OCI-M2 (cell line): ENCODE measurements at regions not wholly inside any gene's neighbourhood (a gene's known extent, or its start where the extent isn't known, plus 50 kb on each side); places are given as distances from the start of the nearest gene placed in this dataset.

Experiments used
- DNase-seq: peaks from one replicate; lab custom pipeline; 2025; ENCODE audit not compliant: unreplicated experiment; lab: John Stamatoyannopoulos, UW

DNA sequence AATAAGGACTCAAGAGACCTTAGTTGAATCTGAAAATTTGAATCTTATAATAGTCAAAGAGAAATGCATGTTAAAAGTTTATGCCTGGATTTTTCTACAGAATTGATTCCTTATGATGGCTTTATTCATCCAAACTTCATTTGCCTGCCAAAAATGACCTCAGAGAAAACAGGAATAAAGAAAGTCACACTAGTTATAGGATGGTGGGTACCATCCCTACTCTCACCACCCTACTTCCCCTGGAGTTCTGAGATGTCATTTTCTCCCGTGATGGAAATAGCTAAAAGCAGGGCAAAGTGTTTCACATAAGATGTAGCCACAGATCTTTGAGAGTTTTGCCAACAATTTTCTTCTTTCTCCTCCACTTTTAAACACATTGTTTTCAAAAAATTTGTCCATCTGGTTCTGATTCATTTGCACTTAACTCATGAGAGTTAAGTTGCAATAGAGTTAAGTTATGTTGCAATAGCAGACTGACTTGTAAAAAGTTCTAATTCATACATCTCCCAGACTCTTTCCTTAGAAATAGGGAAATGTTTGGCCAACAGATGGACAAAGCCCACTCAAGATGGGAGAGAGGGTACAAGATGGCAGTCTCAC lies 384.6 kb downstream of the PLPP3 start:
- no peak for DNase-seq

DNA sequence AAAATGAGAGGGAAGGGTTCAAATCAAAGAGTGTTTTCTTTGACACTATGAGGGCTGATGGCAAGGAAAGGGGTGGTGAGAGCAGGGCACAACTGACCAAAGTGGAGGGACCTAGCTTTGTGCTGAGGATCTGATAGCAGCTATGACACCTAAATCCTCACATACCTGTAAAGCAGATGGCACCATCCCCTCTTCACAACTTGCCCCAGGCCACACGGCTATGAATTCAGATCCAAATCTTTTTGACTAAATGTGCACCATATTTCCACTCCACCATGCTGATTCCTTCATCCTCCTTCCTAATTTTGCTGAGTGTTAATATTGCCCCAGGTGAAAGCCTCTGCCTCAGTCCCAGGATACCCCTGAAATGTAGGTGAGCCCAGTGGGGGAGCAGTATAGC lies 385.7 kb downstream of the PLPP3 start:
- DNase-seq, result no peak

DNA sequence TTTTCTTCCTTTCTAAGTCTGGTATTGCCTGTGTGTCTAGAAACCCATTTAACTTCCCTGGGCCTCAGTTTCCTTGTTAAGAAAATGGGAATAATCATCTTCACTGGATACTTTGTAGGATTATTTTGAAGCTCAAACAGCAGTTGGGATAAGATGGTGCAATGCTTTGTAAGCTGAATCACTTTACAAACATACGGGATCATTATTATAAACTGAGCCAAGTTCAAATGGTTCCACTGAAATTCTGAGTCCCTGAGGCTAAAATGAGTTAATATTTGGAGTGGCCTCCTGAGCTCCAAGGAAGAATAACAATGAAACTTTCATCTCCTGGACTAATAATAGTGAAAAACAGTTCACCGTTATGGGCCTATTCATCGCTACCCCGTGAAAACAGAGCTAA lies 388.0 kb downstream of the PLPP3 start:
- no peak for DNase-seq

DNA sequence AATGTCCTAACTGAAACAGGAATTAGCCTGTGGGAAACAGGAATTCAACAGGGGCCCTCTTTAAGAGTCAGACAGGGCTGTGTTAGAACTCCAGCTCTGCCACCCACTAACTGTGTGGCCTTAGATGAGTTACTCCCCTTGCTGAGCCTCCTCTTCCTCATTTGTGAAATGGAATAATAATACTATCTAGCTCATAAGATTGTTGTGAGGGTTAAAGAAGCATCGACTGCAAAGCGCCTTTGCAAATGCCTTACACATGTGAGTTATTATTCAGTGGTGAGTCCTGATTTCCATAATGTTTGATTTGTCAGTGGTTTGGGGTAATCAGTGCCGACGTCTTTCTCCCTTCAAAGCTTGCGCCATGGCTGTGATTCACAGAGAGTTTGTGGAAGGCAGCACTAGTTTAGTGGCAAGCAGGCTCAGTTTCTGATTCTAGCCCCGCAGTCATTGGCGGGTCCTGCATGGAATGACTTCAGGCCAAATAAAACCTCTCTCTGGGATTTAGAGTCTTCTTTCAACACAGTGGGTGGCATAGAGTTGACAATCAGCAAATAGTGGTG lies 388.5 kb downstream of the PLPP3 start:
- no peak for DNase-seq

DNA sequence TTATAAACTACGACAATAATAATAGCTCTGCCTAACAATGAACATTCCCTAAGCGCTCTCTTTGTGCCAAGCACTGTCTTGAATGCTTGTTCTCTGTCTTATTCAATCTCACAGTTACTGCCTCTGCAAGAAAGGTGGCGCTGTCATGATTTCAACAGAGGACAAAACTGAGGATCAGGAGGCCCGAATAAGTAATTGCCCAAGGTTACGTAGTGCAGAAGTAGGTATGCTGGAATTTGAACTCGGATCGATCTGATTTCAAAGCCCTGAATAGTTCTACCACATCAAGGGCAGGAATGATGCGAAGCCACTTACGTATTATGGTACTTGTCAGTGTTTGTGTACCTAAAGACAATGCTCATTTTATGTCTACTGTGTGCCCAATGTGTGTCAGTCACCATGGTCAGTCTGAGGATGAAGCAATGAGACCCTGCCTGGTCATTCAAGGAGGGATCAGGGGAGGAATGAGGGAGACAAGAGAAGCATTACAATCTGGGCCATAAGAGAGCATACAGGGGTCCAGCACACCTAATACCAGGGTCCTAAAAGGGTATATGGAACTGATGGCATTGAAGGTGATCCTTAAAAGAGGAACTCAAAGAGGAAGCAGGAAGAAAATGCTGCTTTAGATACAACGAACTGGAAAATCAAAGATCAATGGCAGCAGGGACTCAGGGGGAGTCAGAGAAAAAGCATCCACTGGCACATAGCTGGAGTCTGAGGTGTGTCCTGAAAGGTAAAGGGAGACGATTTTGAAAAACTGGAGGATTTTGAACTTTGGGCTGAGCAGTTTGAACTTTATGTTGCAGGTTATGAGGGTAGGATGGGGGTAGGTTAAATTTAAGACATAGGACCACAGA lies 389.2 kb downstream of the PLPP3 start:
- DNase-seq, result no peak

DNA sequence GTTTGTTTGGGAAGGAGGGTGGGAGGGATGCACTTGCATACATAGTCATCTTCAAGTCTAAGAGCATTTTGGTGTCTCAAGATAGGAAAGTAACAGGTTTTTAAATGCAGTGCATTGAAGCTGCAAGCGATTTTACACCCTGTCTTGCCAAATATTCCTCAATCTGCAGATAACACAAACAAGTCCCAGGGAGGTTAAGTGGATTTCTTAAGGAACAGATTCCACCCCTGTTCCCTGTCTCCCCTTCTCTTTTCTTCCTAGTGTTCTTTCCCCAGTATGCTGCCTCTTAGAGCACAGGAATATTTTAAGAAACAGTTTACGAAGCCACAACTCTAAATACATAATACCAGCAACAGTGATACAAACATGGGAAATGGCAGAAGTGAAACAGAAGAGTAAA lies 389.9 kb downstream of the PLPP3 start:
- no peak for DNase-seq

DNA sequence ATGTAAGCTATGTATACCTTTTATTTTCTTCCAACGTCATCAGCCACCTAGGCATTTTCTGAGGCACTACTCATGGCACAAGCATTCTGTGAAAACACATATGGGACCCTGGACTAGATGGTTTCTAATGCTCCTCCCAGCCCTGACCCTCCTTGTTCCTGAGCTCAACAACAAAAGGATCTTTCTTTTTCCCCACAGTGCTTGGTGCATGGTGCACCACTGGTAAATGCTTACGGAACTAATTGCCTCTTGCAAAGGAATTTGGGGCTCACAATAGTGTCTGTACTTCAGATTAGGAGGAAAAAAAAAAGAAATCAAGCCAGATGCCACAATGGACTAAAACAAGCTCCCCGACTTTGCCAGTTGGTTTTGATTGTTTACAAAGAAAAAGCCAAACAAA lies 390.5 kb downstream of the PLPP3 start:
- DNase-seq, result no peak

DNA sequence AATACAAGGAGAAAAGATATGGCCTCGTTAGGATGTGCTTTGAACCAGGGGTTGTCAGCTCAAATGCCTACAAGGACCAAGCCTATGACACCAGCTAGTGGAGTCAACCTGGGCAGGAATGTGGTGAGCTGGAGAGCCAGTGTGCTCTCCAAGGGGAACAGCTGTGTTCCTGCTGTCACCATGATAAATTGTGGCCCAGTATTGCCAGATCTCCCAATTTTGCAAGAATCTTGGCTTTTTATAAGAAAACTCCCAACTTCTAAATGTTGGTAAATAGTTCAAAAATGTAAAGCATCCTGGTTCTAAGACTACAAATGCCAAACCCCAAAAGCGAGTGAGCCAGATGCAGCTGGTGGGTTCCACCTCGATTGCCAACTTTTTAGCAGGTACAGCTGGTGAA lies 391.1 kb downstream of the PLPP3 start:
- no peak for DNase-seq

DNA sequence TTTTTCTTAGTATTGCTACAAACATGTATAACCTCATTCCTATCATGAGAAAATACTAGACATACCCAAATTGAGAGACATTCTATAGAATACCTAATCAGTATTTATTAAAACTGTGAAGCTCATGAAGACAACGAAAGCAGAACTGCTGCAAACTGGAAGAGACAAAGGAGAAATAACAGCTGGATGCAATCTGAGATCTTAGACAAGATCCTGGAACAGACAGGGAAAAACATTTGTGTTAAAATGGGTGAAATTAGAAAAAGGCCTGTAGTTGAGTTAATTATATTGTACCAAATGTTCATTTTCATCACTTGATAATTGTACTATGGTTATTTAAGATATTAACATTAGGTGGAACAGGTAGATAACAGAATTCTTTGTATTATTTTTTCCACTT lies 392.0 kb downstream of the PLPP3 start:
- DNase-seq, result no peak

DNA sequence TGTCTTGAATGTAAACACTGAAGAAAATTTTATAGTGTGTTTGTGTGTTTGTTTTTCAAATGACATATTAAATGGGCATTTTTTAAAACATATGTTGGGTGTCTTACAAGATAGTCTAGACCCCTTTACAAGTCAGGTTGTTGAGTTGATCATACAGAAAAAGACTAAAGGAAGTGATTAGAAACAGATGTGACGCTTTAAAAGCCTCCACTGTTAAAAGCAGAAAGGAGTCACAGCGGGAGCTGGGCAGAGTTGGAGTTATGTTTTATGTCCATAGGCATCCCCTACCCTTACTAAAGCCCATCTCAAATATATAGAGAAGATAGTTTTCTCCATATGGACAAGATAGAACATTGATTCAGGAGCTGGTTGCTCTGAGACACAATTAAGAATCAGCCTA lies 393.9 kb downstream of the PLPP3 start:
- DNase-seq, result no peak

DNA sequence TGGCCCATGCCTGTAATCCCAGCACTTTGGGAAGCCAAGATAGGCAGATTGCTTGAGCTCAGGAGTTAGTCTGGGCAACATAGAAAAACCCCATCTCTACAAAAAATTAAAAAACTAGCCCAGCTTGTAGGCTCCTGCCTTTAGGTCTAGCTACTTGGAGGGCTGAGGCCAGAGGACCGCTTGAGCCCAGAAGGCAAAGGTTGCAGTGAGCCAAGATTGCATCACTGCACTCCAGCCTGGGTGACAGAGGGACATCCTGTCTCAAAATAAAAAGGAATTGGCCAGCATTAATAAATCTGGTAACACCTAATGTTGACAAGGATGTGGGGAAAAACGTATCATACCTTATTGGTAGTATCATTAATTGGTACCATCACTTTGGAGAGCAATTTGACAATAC lies 396.2 kb downstream of the PLPP3 start:
- no peak for DNase-seq

DNA sequence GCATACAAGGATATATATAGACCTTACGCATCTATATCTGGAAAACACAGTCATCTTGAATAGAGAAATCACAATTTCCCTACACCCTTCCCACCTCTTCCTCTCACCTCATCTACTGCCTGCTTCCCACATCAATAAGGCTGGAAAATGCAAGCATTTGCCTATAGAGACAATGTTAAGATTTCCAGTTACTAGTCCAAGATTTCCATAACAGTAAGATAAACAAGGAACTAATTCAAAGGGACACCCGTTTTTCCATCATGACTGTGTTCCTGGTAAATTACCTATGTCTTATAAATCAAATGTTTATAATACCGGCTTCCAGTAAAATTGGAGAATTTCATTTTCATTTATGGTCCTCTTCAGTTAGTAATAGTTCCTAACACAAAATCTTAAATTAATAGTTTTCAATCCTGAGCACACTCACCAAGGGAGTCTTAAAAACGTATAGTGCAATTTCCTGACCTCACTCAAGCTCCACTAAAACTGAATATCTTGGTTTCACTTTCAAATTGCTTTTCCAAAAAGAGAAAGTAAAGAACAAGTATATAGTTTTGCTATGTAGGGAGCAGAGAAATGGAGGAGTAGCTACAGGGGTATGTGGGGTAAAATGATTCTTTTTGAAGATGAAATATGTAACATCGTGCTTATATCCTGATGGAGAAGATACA lies 398.7 kb downstream of the PLPP3 start:
- no peak for DNase-seq

DNA sequence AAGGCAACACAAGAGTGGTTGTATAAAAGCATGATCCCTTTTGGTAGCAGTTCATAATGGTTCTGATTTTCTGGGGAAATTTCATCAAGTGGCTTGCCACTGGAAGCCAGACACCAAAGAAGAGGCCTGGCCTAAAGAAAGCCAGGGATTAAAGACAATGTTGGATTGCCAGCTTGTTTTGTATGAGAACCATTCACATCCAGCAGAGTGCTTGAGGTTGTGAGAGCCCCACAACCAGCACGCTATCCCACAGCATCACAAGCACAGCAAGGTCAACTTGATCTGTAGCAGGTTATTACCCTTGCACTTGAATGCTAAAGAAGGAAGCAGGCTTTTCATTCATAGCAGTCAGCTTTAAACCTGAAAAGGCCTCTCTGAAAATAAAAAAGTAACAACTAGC lies 399.8 kb downstream of the PLPP3 start:
- no peak for DNase-seq

DNA sequence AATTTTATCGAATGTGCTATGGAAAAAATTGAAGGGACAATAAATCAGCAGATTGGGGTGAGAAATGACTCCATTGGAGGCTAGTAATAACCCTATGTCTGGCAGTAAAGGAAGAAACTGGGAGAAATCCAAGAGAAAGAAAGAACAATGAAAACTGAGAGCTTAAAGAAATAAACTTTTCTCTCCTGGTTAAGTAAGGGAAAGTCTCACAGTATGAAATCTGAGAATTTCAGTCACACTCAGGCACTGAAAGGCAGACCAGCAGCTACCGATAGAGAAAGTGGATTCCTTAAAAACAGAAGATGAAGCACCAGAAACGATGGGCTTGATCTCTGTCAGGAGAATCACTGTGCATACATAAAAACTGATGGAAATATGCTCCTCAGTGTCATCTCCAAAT lies 404.2 kb downstream of the PLPP3 start:
- DNase-seq, result no peak

DNA sequence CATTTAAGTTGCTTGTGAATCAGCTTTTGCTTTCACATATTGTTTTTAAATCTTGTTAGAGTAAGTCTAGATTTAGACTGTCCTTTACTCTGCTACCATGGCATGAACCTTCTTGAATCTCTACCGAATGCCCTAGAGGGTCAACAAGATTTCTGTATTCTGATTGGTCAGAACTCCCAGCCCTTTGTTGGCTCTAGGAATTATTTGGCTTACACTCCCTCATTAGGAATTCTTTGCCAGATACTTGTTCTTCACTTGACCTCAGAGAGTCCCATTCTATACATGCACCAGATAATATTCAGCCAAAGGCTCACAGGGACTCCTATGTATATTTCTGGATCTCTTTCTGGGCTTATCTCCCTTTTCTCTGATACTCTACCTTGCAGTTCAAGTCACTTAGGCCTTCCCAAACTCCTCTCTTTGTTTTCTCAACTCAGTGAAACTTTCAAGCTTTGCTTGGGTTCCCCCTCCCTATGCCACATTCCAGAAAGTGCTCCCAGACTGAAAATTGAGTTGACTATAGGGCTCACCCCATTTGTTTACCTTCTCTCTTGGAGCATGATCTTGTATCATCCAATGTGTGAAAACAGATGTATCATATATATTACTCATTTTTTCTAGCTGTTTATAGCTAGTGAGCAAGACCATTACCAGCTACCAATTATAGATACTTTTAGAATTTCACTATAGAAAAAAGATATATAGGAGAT lies 405.0 kb downstream of the PLPP3 start:
- no peak for DNase-seq

DNA sequence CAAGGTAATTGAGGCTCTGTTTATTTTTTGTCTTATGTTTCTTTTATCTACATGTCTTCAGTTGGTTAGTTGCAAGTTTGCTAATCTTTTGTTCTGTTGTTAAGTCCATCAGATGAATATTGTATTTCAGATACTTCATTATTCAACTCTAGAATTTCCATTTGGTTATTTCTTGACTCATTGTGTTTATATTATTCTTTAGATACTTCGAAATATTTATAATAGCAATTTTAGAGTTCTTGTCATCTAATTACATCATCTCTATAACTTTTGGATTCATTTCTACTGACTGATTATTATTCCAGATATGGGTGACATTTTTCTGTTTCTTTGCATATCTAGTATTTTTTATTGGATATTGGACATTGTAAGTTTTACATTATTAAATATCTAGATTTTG lies 405.6 kb downstream of the PLPP3 start:
- no peak for DNase-seq

DNA sequence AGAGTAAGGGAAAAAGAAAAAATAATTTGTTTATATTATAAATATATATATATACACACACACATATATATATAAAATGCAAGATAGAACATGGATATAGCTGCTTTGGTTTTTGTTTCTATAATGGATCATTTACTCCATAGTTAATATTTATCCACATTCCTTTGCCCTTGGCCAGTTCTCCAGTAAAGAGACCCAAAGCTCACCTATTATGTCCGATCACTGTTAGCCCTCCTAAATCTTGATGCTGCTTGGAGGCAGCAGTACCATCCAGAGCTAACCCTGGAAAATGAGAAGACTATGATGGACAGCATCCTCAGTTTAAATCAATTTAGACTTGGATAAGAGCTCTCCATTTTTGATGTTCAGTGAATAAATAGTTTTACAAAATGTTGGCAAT lies 407.7 kb downstream of the PLPP3 start:
- no peak for DNase-seq

DNA sequence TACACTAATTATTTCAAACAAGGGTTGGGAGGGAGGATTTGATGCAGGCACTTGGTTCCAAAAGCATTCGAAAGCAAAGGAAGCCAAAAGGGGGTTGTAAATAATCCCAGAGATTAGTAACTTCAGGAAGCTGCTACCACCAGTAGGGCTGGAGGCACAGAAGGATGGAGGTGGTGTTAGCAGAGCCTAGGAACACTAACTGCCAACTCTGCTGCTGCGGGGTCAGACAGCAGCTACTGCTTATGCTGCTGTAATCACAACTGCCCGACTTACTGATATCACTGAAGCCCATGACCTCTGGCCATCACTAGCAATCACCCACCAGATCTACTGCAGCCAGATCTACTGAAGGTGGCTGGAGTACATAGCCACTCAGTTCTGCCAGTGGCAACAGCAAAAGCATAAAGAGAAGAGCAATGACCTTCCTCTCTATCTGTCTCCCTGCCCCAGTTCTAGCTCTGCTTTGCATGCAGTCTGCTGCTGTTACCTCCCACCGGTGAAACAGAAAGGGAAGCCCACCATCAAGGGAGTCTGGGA lies 408.5 kb downstream of the PLPP3 start:
- DNase-seq, result no peak

DNA sequence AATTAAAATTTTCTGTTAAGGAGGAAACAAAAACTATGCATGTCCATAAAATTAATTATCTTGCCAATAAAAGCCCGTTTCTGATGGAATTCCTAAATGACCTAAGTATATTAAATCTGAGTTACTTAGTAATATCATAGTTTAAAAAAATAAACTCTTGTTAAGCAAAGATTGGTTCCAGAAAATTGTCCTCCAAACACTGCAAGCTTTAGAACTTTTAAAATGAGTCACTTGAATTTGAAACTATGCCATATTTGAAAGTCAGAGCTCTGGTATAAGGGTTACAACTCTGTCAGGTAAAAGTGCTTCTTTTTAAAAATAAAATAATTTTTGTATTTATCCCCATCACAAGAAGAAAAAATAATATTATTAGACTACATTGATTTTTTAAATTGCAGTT lies 409.5 kb downstream of the PLPP3 start:
- no peak for DNase-seq

DNA sequence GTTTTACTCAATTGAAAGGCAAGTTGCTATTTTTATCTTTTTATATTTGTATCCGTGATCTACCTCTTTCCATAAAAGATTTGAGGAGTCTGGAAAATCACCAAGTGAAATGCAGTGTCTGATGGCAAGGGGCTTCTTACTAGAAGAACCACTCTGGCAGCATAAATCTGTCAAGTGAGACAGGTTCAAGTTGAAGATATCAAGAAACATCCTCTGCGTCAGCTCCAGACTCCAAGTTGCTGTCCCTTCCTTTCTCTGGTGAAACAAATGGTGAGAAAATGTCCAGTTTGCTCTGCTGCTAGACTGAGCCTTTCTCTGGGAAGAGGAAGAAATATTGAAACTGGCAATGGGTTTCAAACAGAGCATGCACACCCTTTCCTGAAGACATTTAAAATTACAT lies 411.2 kb downstream of the PLPP3 start:
- no peak for DNase-seq

DNA sequence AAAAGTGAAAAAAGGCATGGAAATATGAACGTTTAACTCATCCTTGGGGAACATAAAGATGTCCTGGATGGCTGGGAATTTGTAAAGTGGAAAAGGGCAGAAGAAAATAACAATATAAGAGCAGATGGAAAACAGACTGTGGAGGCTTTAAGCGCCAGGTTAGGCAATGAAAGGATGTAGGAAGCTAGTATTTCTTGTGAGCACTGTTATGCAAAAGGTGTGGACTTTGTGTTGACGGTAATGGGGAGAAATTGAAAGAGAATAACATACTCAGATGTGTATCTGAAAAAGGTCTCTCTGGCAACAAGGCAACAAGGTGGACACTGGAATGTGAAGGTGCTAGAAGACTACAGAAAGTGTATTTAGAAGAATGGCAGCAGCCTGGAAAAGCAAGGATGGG lies 411.8 kb downstream of the PLPP3 start:
- no peak for DNase-seq
